HT-29 (cell line): ENCODE measurements at regions not wholly inside any gene's neighbourhood (a gene's known extent, or its start where the extent isn't known, plus 50 kb on each side); places are given as distances from the start of the nearest gene placed in this dataset.

Experiments
- DNase-seq: peaks from one replicate; pipeline ENCODE4 v3.0.0-alpha.2; 2015; ENCODE audit warnings: low spot score

DNA sequence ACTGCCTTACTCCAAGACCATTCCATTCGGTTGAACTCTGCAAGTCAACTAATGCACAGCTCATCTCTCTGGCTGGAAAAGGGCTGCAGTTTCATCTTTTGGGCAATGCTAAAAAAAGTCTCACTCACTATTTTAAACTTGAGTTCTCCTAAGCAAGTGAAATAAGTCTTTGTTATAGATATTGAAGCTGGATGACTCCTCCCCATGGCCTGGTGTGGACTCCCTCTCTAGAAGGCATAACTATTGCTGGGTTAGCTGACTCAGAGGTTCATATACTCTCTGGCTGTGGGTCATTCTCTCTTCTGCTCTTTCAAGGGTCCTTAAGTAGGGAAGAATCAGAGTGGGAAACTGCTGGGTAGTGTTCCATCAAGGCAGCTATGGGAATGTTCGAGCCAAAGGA is 88.0 kb downstream of the XCL2 start:
- no peak for DNase-seq

- no peak for DNase-seq
These were observed 89.5 kb downstream of the XCL2 start for GRCh38 chr1:168454211-168454815.

DNA sequence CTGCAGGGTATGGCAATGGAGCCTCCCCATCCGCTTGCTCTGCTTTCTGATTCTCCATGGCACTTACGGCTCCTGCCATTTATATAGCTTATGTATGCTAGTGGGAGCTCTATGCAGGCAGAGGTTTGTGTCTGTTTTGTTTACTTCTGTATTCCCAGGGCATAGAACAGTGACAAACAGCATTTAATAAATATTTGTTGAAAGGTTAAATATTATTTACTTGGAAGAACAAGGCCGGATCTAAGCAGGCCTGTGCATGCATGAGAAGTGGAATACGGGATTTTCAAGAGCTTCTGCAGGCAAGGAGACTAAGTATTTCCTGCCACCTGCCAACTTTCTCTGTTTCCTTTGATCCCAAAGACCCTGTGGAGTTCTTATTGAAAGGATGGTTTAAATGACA is 90.7 kb downstream of the XCL2 start:
- DNase-seq = no peak

GRCh38 chr1:168452329-168452728 is 91.5 kb downstream of the XCL2 start:
- DNase-seq = no peak

DNA sequence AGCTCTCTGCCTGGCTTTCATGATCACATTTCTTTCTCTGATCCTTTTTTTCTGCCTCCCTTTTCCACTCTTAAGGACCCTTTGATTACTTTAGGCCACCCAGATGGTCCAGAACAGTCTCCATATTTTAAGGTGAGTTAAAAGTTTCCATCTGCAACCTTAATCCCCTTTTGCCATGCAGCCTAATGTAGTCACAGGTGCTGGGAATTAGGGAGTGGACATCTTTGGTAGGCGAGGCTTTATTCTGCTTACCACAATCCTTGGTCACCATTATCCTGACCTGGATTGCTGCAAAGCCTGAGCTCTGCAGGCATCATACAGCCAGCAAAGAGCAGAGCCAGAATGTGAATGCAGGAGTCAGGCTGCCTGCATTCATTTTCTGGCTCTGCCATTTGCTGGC is 95.9 kb downstream of the XCL2 start:
- no peak for DNase-seq

DNA sequence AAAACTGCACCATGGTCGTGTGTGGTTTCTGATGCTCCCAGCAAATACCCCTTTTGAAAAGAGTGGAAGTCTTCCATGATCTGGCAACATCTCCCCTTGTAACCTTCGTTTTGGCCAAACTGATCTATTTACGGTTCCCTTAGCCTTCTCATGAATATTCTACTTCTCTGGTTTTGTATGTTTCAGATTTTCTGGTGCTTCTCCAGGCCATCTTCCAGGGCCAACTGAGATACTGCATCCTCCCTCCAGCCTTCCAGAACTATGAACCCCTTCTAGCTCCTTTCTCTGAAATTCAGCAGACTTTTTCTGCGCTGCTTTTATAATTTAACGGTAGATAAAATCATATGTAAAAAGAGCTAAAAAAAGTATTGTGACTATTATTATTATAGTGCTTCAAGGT is 97.7 kb downstream of the XCL2 start:
- no peak for DNase-seq

- no peak for DNase-seq
These were observed 99.9 kb downstream of the XCL2 start for GRCh38 chr1:168443899-168444298.

GRCh38 chr1:168443356-168443755 is 100.4 kb downstream of the XCL2 start:
- DNase-seq = no peak

DNA sequence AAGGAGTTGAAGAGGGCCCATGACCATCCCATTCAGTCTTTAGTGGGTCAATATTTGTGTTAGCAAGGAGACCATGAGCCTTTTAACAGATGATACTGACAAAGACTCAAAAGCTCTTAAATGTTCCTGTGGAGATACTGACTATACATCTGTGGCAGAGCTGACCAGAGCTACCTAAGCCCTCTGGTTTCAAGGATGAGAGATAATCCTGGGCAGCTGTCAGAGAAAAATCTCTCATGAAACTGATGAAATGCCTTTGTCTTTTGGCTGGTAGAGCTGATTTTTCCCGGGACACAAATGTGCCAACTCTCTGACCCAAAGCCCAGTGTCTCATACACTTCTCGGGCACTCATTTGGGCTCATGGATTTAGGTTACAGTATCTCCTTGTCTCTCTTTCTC is 100.9 kb downstream of the XCL2 start:
- DNase-seq = no peak

GRCh38 chr1:168441745-168442144 is 102.1 kb downstream of the XCL2 start:
- DNase-seq = no peak

- peak; percentile 82 for DNase-seq
These were observed 104.1 kb downstream of the XCL2 start for GRCh38 chr1:168439456-168440375.

DNA sequence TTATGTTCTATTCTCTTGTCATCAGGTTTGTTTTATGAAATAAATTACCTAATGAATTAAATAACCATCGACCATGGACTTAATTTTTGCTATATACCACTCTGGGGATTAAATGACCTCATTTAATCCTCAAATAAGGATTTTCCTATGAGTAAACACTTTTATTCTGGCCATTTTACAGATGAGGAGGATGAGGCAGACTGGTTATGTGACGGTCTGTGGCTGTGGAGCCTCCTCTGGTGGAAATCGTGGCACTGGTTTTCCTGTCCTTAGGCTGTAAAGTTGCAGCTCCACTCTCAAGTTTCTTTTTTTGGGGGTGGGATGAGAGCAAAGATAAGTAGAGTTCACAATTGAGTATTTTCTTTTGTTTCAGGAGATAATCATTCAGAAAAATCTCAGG is 105.2 kb downstream of the XCL2 start:
- DNase-seq = no peak

GRCh38 chr1:168437821-168438220 is 106.0 kb downstream of the XCL2 start:
- DNase-seq = no peak

DNA sequence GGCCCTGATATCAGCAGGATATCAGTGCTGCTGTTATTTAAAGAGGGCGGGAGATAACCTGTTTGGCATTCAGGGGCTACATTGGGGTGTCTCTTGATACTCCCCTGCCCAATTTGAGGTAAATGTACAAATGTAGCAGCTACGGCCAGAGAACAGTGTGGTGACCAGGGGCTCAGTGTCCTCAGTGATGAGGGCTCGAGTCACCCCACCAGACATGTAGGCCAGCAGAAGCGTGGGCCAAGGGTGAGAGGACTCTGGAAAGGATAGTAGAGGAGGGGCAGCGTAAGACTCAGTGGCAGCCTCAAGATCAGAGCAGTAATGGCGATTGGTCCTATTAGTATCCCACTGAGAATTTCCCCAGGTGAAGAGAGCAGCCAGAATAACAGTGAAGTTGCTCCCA is 108.4 kb downstream of the XCL2 start:
- DNase-seq = no peak

DNA sequence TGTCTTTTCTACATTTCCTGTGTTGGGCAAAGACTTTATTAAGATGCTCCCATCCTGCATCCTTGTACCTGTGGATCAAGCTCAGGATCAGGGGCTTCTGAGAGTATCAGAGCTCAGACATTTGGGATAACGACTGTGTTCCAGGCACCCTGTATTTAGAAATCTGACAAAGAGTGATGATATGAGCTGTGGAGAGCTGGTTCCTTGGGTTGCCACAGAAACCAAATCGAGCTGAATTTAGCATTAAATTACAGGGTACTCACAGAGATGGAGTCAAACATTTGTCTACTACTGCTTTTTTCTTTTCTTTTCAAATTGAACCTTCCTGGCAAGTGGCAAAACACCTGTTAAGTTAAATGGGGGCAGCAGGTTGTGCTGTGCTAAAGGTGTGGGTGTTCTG is 110.6 kb downstream of the XCL2 start:
- no peak for DNase-seq

- DNase-seq = no peak
These were observed 111.9 kb downstream of the XCL2 start for GRCh38 chr1:168431882-168432281.

DNA sequence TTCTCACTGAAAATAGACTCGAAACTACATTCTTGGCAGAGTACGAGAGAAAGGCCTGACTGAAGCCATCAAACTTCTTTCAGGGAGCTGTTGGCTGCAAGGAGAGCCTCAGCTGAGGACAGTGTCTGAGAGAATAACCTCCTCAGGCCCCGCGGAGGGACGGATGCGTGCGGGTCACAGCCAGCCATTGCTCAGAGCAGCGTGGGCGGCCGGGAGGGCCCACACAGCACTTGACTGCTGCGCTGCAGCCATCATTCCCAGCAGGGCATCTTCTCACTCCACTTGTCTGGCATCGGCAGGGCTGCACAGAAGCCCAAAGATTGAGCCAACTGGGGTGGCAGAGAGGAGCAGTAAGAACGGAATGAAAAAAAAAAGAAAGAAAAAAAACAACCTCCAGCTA is 113.5 kb downstream of the XCL2 start:
- no peak for DNase-seq

DNA sequence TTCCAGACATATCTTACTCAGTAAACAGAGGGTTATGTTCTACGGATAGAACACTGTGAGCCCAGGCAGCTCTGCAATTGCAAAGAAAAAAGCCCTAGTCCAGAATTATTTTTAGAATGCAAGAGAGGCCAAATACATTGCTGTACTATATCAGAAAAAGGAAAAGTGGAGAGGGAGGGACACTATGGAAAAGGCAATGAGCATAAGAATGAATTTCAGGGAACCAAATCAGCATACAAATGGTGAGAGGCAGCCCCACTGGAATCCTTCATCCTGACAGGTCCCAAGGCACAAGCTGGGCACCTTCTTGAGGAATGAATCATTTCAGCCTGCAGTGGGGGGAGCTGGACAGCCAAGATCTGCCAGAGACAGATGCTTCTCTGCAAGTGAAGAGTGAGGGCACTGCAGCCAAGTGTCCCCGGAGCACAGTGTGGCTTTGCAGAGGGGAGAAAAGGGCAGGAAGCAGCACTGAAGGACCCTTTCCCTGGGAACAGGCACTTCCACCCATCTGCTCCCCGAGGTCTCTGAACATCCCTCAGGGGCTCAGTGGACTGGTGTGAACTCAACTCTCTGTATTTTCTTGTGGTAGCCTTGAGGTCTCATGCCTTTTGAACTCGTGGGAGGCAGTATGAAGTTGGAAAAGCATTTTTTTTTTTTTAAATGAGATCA is 115.6 kb downstream of the XCL2 start:
- DNase-seq = no peak

- DNase-seq = no peak
These were observed 116.7 kb downstream of the XCL2 start for GRCh38 chr1:168427051-168427450.

DNA sequence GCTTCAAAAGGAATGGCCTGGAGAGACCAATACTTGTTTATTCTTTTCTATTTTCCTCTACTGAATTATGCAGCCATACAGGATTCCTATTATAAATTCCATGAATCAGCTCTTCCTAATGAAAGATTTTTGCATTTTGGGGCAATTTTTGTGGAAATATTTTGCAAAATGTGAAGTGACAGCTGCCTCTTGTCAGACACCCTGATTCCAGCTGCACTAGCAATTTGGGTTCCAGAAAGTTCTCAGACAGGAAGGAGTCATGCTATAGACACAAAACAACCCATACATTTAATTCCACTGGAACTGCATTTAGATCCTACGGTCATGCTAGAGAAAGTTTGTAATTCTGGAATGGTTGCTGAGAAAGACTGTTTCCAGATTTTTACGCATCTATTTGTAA is 119.5 kb downstream of the XCL2 start:
- DNase-seq = no peak

GRCh38 chr1:168422203-168422847 is 121.5 kb downstream of the XCL2 start:
- no peak for DNase-seq

GRCh38 chr1:168421399-168422004 is 122.3 kb downstream of the XCL2 start:
- DNase-seq = no peak
